Loucy (cell line): ENCODE measurements at regions not wholly inside any gene's neighbourhood (a gene's known extent, or its start where the extent isn't known, plus 50 kb on each side); places are given as distances from the start of the nearest gene placed in this dataset.

Experiments
- EZH2phosphoT487 ChIP-seq: fragments of 200-600 bp; IDR thresholded peaks from 2 replicates; pipeline ENCODE4 v1.6.1; 2018; ENCODE audit warnings: antibody characterized with exemption, mild to moderate bottlenecking, moderate library complexity, borderline replicate concordance
- TF ChIP-seq, protein P1 (sequence below): fragments of 200-600 bp; sonication (generic); conservative IDR thresholded peaks from 2 replicates; pipeline ENCODE4 v1.5.1; 2014; ENCODE audit warnings: mild to moderate bottlenecking, antibody characterized with exemption, low read length

DNA sequence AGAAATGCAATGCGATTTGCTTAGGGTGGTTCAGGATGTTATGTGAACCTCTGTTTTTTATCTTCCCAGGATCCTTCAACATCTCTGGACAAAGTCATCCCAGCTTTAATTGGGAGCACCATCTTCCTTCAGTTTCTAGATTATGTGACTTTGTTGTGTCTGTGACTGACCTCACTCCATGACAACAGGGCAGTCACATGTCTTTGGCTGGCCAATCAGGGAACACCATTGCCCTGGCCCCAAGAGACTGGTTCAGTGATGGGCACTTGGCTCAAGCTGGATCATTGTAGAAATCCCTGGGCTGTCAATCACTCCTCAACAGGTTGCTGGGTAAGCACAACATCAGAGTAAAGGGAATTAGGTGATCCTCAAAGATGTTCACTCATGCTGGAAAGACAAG is 499.7 kb downstream of the XYLT1 start:
- TF ChIP-seq, protein P1, sequence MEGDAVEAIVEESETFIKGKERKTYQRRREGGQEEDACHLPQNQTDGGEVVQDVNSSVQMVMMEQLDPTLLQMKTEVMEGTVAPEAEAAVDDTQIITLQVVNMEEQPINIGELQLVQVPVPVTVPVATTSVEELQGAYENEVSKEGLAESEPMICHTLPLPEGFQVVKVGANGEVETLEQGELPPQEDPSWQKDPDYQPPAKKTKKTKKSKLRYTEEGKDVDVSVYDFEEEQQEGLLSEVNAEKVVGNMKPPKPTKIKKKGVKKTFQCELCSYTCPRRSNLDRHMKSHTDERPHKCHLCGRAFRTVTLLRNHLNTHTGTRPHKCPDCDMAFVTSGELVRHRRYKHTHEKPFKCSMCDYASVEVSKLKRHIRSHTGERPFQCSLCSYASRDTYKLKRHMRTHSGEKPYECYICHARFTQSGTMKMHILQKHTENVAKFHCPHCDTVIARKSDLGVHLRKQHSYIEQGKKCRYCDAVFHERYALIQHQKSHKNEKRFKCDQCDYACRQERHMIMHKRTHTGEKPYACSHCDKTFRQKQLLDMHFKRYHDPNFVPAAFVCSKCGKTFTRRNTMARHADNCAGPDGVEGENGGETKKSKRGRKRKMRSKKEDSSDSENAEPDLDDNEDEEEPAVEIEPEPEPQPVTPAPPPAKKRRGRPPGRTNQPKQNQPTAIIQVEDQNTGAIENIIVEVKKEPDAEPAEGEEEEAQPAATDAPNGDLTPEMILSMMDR, result no peak
- TF ChIP-seq EZH2phosphoT487, result no peak
